ENCODE measurements at regions not wholly inside any gene's neighbourhood (a gene's known extent, or its start where the extent isn't known, plus 50 kb on each side); places are given as distances from the start of the nearest gene placed in this dataset.
"Not testable (repeated sequence)": the region's sequence is repeated elsewhere in the genome, so short reads cannot be mapped to it uniquely, and the experiment has no call there.

GRCh38 chr4:19556276-19556675 lies 695.4 kb upstream of the SLIT2 start:
- TF ChIP-seq, protein P1, sequence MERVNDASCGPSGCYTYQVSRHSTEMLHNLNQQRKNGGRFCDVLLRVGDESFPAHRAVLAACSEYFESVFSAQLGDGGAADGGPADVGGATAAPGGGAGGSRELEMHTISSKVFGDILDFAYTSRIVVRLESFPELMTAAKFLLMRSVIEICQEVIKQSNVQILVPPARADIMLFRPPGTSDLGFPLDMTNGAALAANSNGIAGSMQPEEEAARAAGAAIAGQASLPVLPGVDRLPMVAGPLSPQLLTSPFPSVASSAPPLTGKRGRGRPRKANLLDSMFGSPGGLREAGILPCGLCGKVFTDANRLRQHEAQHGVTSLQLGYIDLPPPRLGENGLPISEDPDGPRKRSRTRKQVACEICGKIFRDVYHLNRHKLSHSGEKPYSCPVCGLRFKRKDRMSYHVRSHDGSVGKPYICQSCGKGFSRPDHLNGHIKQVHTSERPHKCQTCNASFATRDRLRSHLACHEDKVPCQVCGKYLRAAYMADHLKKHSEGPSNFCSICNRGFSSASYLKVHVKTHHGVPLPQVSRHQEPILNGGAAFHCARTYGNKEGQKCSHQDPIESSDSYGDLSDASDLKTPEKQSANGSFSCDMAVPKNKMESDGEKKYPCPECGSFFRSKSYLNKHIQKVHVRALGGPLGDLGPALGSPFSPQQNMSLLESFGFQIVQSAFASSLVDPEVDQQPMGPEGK (CRISPR knock-in tag; IDR thresholded peaks at IDR 0.05; ENCODE audit: borderline replicate concordance), result not testable (repeated sequence)
- not testable (repeated sequence) for TF ChIP-seq POU6F1 (CRISPR knock-in tag; IDR thresholded peaks at IDR 0.05; ENCODE audit: borderline replicate concordance, low read depth); OSR1 (CRISPR knock-in tag; IDR thresholded peaks at IDR 0.05); TSHZ2 (CRISPR knock-in tag; IDR thresholded peaks at IDR 0.05); TOX (CRISPR knock-in tag; IDR thresholded peaks at IDR 0.05; ENCODE audit: borderline replicate concordance); ARNTL (CRISPR knock-in tag; IDR thresholded peaks at IDR 0.05; ENCODE audit: borderline replicate concordance, low read depth); ISL1 (CRISPR knock-in tag; IDR thresholded peaks at IDR 0.05); ZFP3 (CRISPR knock-in tag; IDR thresholded peaks at IDR 0.05); ZNF565 (CRISPR knock-in tag; conservative IDR thresholded peaks at IDR 0.05; ENCODE audit: low read depth); ZNF8 (CRISPR knock-in tag; IDR thresholded peaks at IDR 0.05); ZC3H10 (CRISPR knock-in tag; IDR thresholded peaks at IDR 0.05); RARB (CRISPR knock-in tag; IDR thresholded peaks at IDR 0.05); PPARA (CRISPR knock-in tag; IDR thresholded peaks at IDR 0.05; ENCODE audit: borderline replicate concordance)
- TF ChIP-seq, protein P2, sequence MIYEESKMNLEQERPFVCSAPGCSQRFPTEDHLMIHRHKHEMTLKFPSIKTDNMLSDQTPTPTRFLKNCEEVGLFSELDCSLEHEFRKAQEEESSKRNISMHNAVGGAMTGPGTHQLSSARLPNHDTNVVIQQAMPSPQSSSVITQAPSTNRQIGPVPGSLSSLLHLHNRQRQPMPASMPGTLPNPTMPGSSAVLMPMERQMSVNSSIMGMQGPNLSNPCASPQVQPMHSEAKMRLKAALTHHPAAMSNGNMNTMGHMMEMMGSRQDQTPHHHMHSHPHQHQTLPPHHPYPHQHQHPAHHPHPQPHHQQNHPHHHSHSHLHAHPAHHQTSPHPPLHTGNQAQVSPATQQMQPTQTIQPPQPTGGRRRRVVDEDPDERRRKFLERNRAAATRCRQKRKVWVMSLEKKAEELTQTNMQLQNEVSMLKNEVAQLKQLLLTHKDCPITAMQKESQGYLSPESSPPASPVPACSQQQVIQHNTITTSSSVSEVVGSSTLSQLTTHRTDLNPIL (CRISPR knock-in tag; IDR thresholded peaks at IDR 0.05; ENCODE audit: low read depth), result not testable (repeated sequence)

All from SK-N-SH treated with all-trans-retinoic acid at 6 μM for 48 hours (cell line).